H9 (cell line): ENCODE measurements at regions not wholly inside any gene's neighbourhood (a gene's known extent, or its start where the extent isn't known, plus 50 kb on each side); places are given as distances from the start of the nearest gene placed in this dataset.

Experiments used
- DNase-seq: peaks from one replicate; pipeline ENCODE4 v3.0.0-alpha.2; 2017
- H2AFZ ChIP-seq: one replicate; pipeline ENCODE4 v1.6.1; 2013; ENCODE audit warnings: mild to moderate bottlenecking, low read length, control low read depth, moderate library complexity
- H2AK5ac ChIP-seq: 2 replicates; pipeline ENCODE4 v1.6.1; 2013; ENCODE audit warnings: low read length, control low read depth, mixed read lengths; ENCODE audit not compliant: insufficient read length
- H2BK120ac ChIP-seq: one replicate; pipeline ENCODE4 v1.6.1; 2013; ENCODE audit warnings: low read depth, mild to moderate bottlenecking, low read length, control low read depth, inconsistent platforms; ENCODE audit not compliant: poor library complexity, severe bottlenecking
- H2BK12ac ChIP-seq: 2 replicates; pipeline ENCODE4 v1.6.1; 2013; ENCODE audit warnings: low read length, control low read depth, mixed read lengths, low read depth; ENCODE audit not compliant: insufficient read length
- H2BK15ac ChIP-seq: 2 replicates; pipeline ENCODE4 v1.6.1; 2013; ENCODE audit warnings: low read depth, low read length, control low read depth
- H2BK20ac ChIP-seq: one replicate; pipeline ENCODE4 v1.6.1; 2013; ENCODE audit warnings: low read depth, mild to moderate bottlenecking, low read length, control low read depth, inconsistent platforms; ENCODE audit not compliant: poor library complexity, severe bottlenecking
- H2BK5ac ChIP-seq: 2 replicates; pipeline ENCODE4 v1.6.1; 2013; ENCODE audit warnings: low read length, control low read depth, mixed read lengths; ENCODE audit not compliant: insufficient read length
- H3K14ac ChIP-seq: 2 replicates; pipeline ENCODE4 v1.6.1; 2013; ENCODE audit warnings: low read length, control low read depth; ENCODE audit not compliant: insufficient read depth
- H3K18ac ChIP-seq: 2 replicates; pipeline ENCODE4 v1.6.1; 2013; ENCODE audit warnings: low read depth, mild to moderate bottlenecking, mixed read lengths, low read length, control low read depth; ENCODE audit not compliant: insufficient read length
- H3K23ac ChIP-seq: 2 replicates; pipeline ENCODE4 v1.6.1; 2013; ENCODE audit warnings: low read length, control low read depth, mixed read lengths, low read depth; ENCODE audit not compliant: insufficient read length
- H3K23me2 ChIP-seq: 2 replicates; pipeline ENCODE4 v1.6.1; 2013; ENCODE audit warnings: low read depth, mild to moderate bottlenecking, mixed read lengths, low read length, control low read depth; ENCODE audit not compliant: insufficient read length, poor library complexity, severe bottlenecking
- H3K27ac ChIP-seq: 2 replicates; pipeline ENCODE4 v1.5.1; 2013; ENCODE audit warnings: low read length, control low read depth, mixed read lengths, low read depth; ENCODE audit not compliant: insufficient read length
- H3K27me3 ChIP-seq: 2 replicates; pipeline ENCODE4 v1.6.1; 2013; ENCODE audit warnings: low read length, control low read depth, inconsistent platforms; ENCODE audit not compliant: insufficient read depth
- H3K4ac ChIP-seq: 2 replicates; pipeline ENCODE4 v1.6.1; 2013; ENCODE audit warnings: low read depth, mild to moderate bottlenecking, control low read depth, inconsistent platforms, low read length, moderate library complexity
- H3K4me1 ChIP-seq: 2 replicates; pipeline ENCODE4 v1.6.1; 2013; ENCODE audit warnings: low read length, control low read depth, inconsistent platforms; ENCODE audit not compliant: insufficient read depth
- H3K4me2 ChIP-seq: 2 replicates; pipeline ENCODE4 v1.6.1; 2013; ENCODE audit warnings: low read length, control low read depth, mixed read lengths; ENCODE audit not compliant: insufficient read length, insufficient read depth
- H3K56ac ChIP-seq: 2 replicates; pipeline ENCODE4 v1.6.1; 2013; ENCODE audit warnings: low read depth, mild to moderate bottlenecking, mixed read lengths, low read length, control low read depth; ENCODE audit not compliant: insufficient read length
- H3K79me1 ChIP-seq: 2 replicates; pipeline ENCODE4 v1.6.1; 2013; ENCODE audit warnings: low read depth, mild to moderate bottlenecking, moderate library complexity, low read length, control low read depth, inconsistent platforms; ENCODE audit not compliant: insufficient read depth, poor library complexity, severe bottlenecking
- H3K79me2 ChIP-seq: 2 replicates; pipeline ENCODE4 v1.6.1; 2013; ENCODE audit warnings: low read length, control low read depth, inconsistent platforms; ENCODE audit not compliant: insufficient read depth
- H3K9ac ChIP-seq: 2 replicates; pipeline ENCODE4 v1.6.1; 2013; ENCODE audit warnings: low read length, control low read depth, mixed read lengths; ENCODE audit not compliant: insufficient read length; ENCODE audit errors: extremely low read depth
- H3K9me3 ChIP-seq: one replicate; pipeline ENCODE4 v1.6.1; 2013; ENCODE audit warnings: low read depth, low read length, inconsistent platforms; ENCODE audit not compliant: control insufficient read depth
- H3T11ph ChIP-seq: one replicate; pipeline ENCODE4 v1.6.1; 2013; ENCODE audit warnings: mild to moderate bottlenecking, low read length, control low read depth, inconsistent platforms
- H4K20me1 ChIP-seq: one replicate; pipeline ENCODE4 v1.6.1; 2013; ENCODE audit not compliant: control insufficient read depth, insufficient read length, insufficient read depth
- H4K5ac ChIP-seq: 2 replicates; pipeline ENCODE4 v1.6.1; 2013; ENCODE audit warnings: low read depth, mild to moderate bottlenecking, mixed read lengths, low read length, control low read depth; ENCODE audit not compliant: insufficient read length
- H4K8ac ChIP-seq: replicated peaks from 2 replicates; pipeline ENCODE4 v1.6.1; 2013; ENCODE audit warnings: low read length, control low read depth, mixed read lengths, low read depth; ENCODE audit not compliant: insufficient read length
- H4K91ac ChIP-seq: 2 replicates; pipeline ENCODE4 v1.6.1; 2013; ENCODE audit warnings: low read depth, mild to moderate bottlenecking, moderate library complexity, mixed read lengths, low read length, control low read depth; ENCODE audit not compliant: insufficient read length
- H3K27ac Mint-ChIP-seq, 3 experiments: 2 replicates in 2 of 3; 3 replicates in 1 of 3; pipeline ENCODE4 v1.8.0; 2020 to 2021; ENCODE audit warnings: mixed read lengths in 3 of 3, mild to moderate bottlenecking in 1 of 3, moderate library complexity in 1 of 3
- H3K27me3 Mint-ChIP-seq: 2 replicates; pipeline ENCODE4 v1.8.0; 2021; ENCODE audit warnings: low read depth, mild to moderate bottlenecking, moderate library complexity, mixed read lengths
- H3K36me3 Mint-ChIP-seq, 3 experiments: 2 replicates in 2 of 3; 3 replicates in 1 of 3; pipeline ENCODE4 v1.8.0; 2020 to 2021; ENCODE audit warnings: low read depth in 3 of 3, mixed read lengths in 3 of 3; ENCODE audit not compliant: insufficient read depth in 1 of 3
- H3K4me1 Mint-ChIP-seq, 2 experiments: 2 replicates each; pipeline ENCODE4 v1.8.0; 2020; ENCODE audit warnings: mixed read lengths in 2 of 2
- H3K4me3 Mint-ChIP-seq, 2 experiments: 2 replicates in 1 of 2; 3 replicates in 1 of 2; pipeline ENCODE4 v1.8.0; 2020 to 2021; ENCODE audit warnings: mild to moderate bottlenecking in 2 of 2, mixed read lengths in 2 of 2, moderate library complexity in 1 of 2
- H3K9me3 Mint-ChIP-seq, 2 experiments: 2 replicates in 1 of 2; 3 replicates in 1 of 2; pipeline ENCODE4 v1.8.0; 2020; ENCODE audit warnings: mild to moderate bottlenecking in 2 of 2, mixed read lengths in 2 of 2, moderate library complexity in 1 of 2
- CTCF ChIP-seq: fragments of 200-600 bp; sonication (generic); conservative IDR thresholded peaks from 3 replicates; pipeline ENCODE4 v1.8.0; 2021; ENCODE audit warnings: antibody characterized with exemption, mild to moderate bottlenecking

- Histone ChIP-seq H3K18ac (no peak overlapping the region), H4K5ac (no peak overlapping the region), H2BK12ac (no peak overlapping the region), H2AK5ac (no peak overlapping the region), H3K79me1 (no peaks in the 10 kb centered on the region), H3T11ph (no peak overlapping the region), H2AFZ (no peak overlapping the region), H3K4me2 (no peak overlapping the region), H2BK15ac (no peak overlapping the region), H3K27ac (no peak overlapping the region), H4K91ac (no peak overlapping the region), H3K79me2 (no peaks in the 10 kb centered on the region), H3K4me1 (no peaks in the 10 kb centered on the region), H3K9ac (no peak overlapping the region), H2BK20ac (no peak overlapping the region), H2BK5ac (no peak overlapping the region), H3K27me3 (no peaks in the 10 kb centered on the region), H3K23ac (no peak overlapping the region), H3K9me3 (no peaks in the 10 kb centered on the region), H3K56ac (no peak overlapping the region), H3K14ac (no peak overlapping the region), H3K23me2 (no peaks in the 10 kb centered on the region), H3K4ac (no peak overlapping the region), H4K8ac (no peak overlapping the region), H4K20me1 (no peaks in the 10 kb centered on the region), H2BK120ac (no peak overlapping the region)
- Mint-ChIP-seq H3K4me3 (no peak overlapping the region), H3K36me3 (no peaks in the 10 kb centered on the region), H3K27me3 (no peaks in the 10 kb centered on the region), H3K9me3 (no peaks in the 10 kb centered on the region), H3K27ac (no peak overlapping the region), H3K4me1 (no peaks in the 10 kb centered on the region)
- 0 out of 3 replicates have a peak, but pooled peaks have one; percentile 28 for TF ChIP-seq CTCF
- DNase-seq, result no peak
Observed at GRCh38 chr4:66569228-66569627, 898.9 kb upstream of the EPHA5 start.
